T-cell (primary cell): ENCODE measurements at regions not wholly inside any gene's neighbourhood (a gene's known extent, or its start where the extent isn't known, plus 50 kb on each side); places are given as distances from the start of the nearest gene placed in this dataset.

Experiments used
- ATAC-seq, 4 experiments: fragments of 200-7000 bp in 3 of 4; fragments of 150-1000 bp in 1 of 4; cut with Tn5 transposase; replicated peaks in 1 of 4; 1 replicate in 3 of 4; 2 replicates in 1 of 4; pipeline ENCODE4 v1.10.0; 2021; ENCODE audit warnings: moderate library complexity in 3 of 4, mild to moderate bottlenecking in 2 of 4, moderate number of reproducible peaks in 1 of 4
- CTCF ChIA-PET, 2 donors: fragments of 300-600 bp; sonication (Branson Sonifier 250); formaldehyde crosslinking; loops; one replicate each; lab custom pipeline; 2022; ENCODE audit warnings: antibody characterized with exemption in 2 of 2; lab: Charles Lee
- POLR2A ChIA-PET, 2 donors: fragments of 300-600 bp; sonication (Branson Sonifier 250); formaldehyde crosslinking; loops; one replicate each; lab custom pipeline; 2022; ENCODE audit warnings: antibody characterized with exemption in 2 of 2; lab: Charles Lee
- DNase-seq, 35 experiments: peaks; one replicate each; pipeline versions ENCODE4 v3.0.0 to v3.0.0-alpha.2; 2013 to 2023
- H3K27ac ChIP-seq: one replicate; pipeline ENCODE4 v1.5.1; 2013; ENCODE audit warnings: low read length
- H3K27me3 ChIP-seq, 2 experiments: replicated peaks in 1 of 2; 1 replicate in 1 of 2; 2 replicates in 1 of 2; pipeline versions ENCODE4 v1.6.1 to v1.7.0; 2013; ENCODE audit warnings: low read length in 1 of 2, mixed read lengths in 1 of 2; ENCODE audit not compliant: control insufficient read depth in 2 of 2, insufficient read depth in 2 of 2; ENCODE audit errors: extremely low read depth in 1 of 2
- H3K36me3 ChIP-seq, 2 donors: 1 replicate in 1 of 2; 2 replicates in 1 of 2; pipeline versions ENCODE4 v1.6.1 to v1.7.0; 2013; ENCODE audit warnings: low read length in 1 of 2; ENCODE audit not compliant: control insufficient read depth in 2 of 2, insufficient read depth in 1 of 2; ENCODE audit errors: extremely low read depth in 1 of 2
- H3K4me1 ChIP-seq, 2 experiments: 1 replicate in 1 of 2; 2 replicates in 1 of 2; pipeline versions ENCODE4 v1.6.1 to v1.7.0; 2013; ENCODE audit warnings: low read length in 2 of 2, mixed read lengths in 1 of 2; ENCODE audit not compliant: insufficient read depth in 2 of 2, control insufficient read depth in 1 of 2; ENCODE audit errors: extremely low read depth in 1 of 2
- H3K4me3 ChIP-seq, 2 donors: 1 replicate in 1 of 2; 2 replicates in 1 of 2; pipeline versions ENCODE4 v1.5.1 to v1.7.0; 2013; ENCODE audit warnings: mild to moderate bottlenecking in 2 of 2, low read length in 1 of 2, moderate library complexity in 1 of 2; ENCODE audit not compliant: control insufficient read depth in 1 of 2; ENCODE audit errors: extremely low read depth in 1 of 2
- H3K9me3 ChIP-seq: 2 replicates; pipeline ENCODE4 v1.7.0; 2013
- H3K27ac Mint-ChIP-seq, 2 donors: one replicate each; pipeline ENCODE4 v1.8.0; 2020 to 2021; ENCODE audit warnings: mild to moderate bottlenecking in 2 of 2, mixed read lengths in 2 of 2
- H3K27me3 Mint-ChIP-seq, 2 donors: one replicate each; pipeline ENCODE4 v1.8.0; 2021 to 2022; ENCODE audit warnings: mixed read lengths in 2 of 2
- H3K36me3 Mint-ChIP-seq: one replicate; pipeline ENCODE4 v1.8.0; 2021; ENCODE audit warnings: mixed read lengths
- H3K4me1 Mint-ChIP-seq, 3 donors: one replicate each; pipeline ENCODE4 v1.8.0; 2020 to 2022; ENCODE audit warnings: mixed read lengths in 3 of 3, mild to moderate bottlenecking in 1 of 3
- H3K4me3 Mint-ChIP-seq, 3 donors: one replicate each; pipeline ENCODE4 v1.8.0; 2020 to 2022; ENCODE audit warnings: mild to moderate bottlenecking in 3 of 3, mixed read lengths in 3 of 3, moderate library complexity in 3 of 3
- H3K9me3 Mint-ChIP-seq, 3 donors: one replicate each; pipeline ENCODE4 v1.8.0; 2020 to 2022; ENCODE audit warnings: mixed read lengths in 3 of 3
- WGBS: methylation state at CpG from one replicate; pipeline ENCODE4 v1.1.5; 2013; ENCODE audit warnings: missing lambda C conversion rate; ENCODE audit not compliant: insufficient coverage; 5-methylcytosine and 5-hydroxymethylcytosine counted together

- Histone ChIP-seq H3K27me3 (no peaks in the 10 kb centered on the region), H3K9me3 (no peaks in the 10 kb centered on the region), H3K4me1 (no peaks in the 10 kb centered on the region), H3K27ac (no peak overlapping the region), H3K4me3 (no peak overlapping the region), H3K36me3 (no peaks in the 10 kb centered on the region)
- DNase-seq (no peak), ATAC-seq (no peak)
- no peak overlapping the region for H3K4me3 Mint-ChIP-seq
- H3K27me3 Mint-ChIP-seq, result no peaks in the 10 kb centered on the region
- no peaks in the 10 kb centered on the region for H3K4me1 Mint-ChIP-seq
- H3K36me3 Mint-ChIP-seq, result no peaks in the 10 kb centered on the region
- POLR2A ChIA-PET, result no interaction called here
- peaks cover 13 to 22% (median 13%) of the 10 kb centered on the region in 3 donors for H3K9me3 Mint-ChIP-seq
- no peak overlapping the region for H3K27ac Mint-ChIP-seq
- CTCF ChIA-PET, result no interaction called here
- WGBS, result no CpG with 5 or more reads among the region's 2 CpGs
Observed at GRCh38 chr13:65606622-65607021, 1623.5 kb downstream of the PCDH9 start.

- Mint-ChIP-seq H3K27me3 (no peaks in the 10 kb centered on the region), H3K27ac (no peak overlapping the region), H3K4me1 (no peaks in the 10 kb centered on the region), H3K9me3 (peaks cover 13 to 17% (median 13%) of the 10 kb centered on the region in 3 donors), H3K36me3 (no peaks in the 10 kb centered on the region), H3K4me3 (no peak overlapping the region)
- CTCF ChIA-PET, result no interaction called here
- no peak overlapping the region for H3K4me3 ChIP-seq
- no peaks in the 10 kb centered on the region for H3K27me3 ChIP-seq
- ATAC-seq (no peak), DNase-seq (no peak)
- H3K36me3 ChIP-seq, result no peaks in the 10 kb centered on the region
- no peak overlapping the region for H3K27ac ChIP-seq
- H3K4me1 ChIP-seq, result no peaks in the 10 kb centered on the region
- POLR2A ChIA-PET, result no interaction called here
- no peaks in the 10 kb centered on the region for H3K9me3 ChIP-seq
Observed at GRCh38 chr13:65605396-65605795, 1624.7 kb downstream of the PCDH9 start.

- Mint-ChIP-seq H3K9me3 (peaks cover 14 to 18% (median 17%) of the 10 kb centered on the region in 3 donors), H3K27me3 (no peaks in the 10 kb centered on the region), H3K36me3 (no peaks in the 10 kb centered on the region), H3K4me1 (no peaks in the 10 kb centered on the region), H3K27ac (no peak overlapping the region), H3K4me3 (no peak overlapping the region)
- POLR2A ChIA-PET, result no interaction called here
- H3K4me3 ChIP-seq, result no peak overlapping the region
- CTCF ChIA-PET, result no interaction called here
- H3K4me1 ChIP-seq, result no peaks in the 10 kb centered on the region
- no peaks in the 10 kb centered on the region for H3K9me3 ChIP-seq
- no peaks in the 10 kb centered on the region for H3K27me3 ChIP-seq
- no CpG with 5 or more reads among the region's 3 CpGs for WGBS
- H3K27ac ChIP-seq, result no peak overlapping the region
- DNase-seq (no peak), ATAC-seq (no peak)
- no peaks in the 10 kb centered on the region for H3K36me3 ChIP-seq
Observed at GRCh38 chr13:65603160-65603559, 1627.0 kb downstream of the PCDH9 start.

GRCh38 chr13:65601855-65602254 is 1628.3 kb downstream of the PCDH9 start:
- ChIA-PET POLR2A (no interaction called here), CTCF (no interaction called here)

GRCh38 chr13:65600702-65601101 is 1629.4 kb downstream of the PCDH9 start:
- no peaks in the 10 kb centered on the region for H3K36me3 ChIP-seq
- no peak for ATAC-seq
- ChIA-PET POLR2A (no interaction called here), CTCF (no interaction called here)
- no peaks in the 10 kb centered on the region for H3K4me1 ChIP-seq
- no CpG with 5 or more reads among the region's 4 CpGs for WGBS
- Mint-ChIP-seq H3K27ac (no peak overlapping the region), H3K4me1 (no peaks in the 10 kb centered on the region), H3K9me3 (peaks cover 12 to 18% (median 13%) of the 10 kb centered on the region in 3 donors), H3K27me3 (no peaks in the 10 kb centered on the region), H3K4me3 (no peak overlapping the region), H3K36me3 (no peaks in the 10 kb centered on the region)
- H3K27me3 ChIP-seq, result no peaks in the 10 kb centered on the region
- no peaks in the 10 kb centered on the region for H3K9me3 ChIP-seq
- H3K4me3 ChIP-seq, result no peak overlapping the region
- no peak for DNase-seq
- H3K27ac ChIP-seq, result no peak overlapping the region

More at GRCh38 chr13:65601855-65602254, 1628.3 kb downstream of the PCDH9 start:
- Histone ChIP-seq H3K27ac (no peak overlapping the region), H3K27me3 (no peaks in the 10 kb centered on the region), H3K9me3 (no peaks in the 10 kb centered on the region), H3K36me3 (no peaks in the 10 kb centered on the region), H3K4me1 (no peaks in the 10 kb centered on the region), H3K4me3 (no peak overlapping the region)
- Mint-ChIP-seq H3K36me3 (no peaks in the 10 kb centered on the region), H3K4me3 (no peak overlapping the region), H3K27ac (no peak overlapping the region), H3K27me3 (no peaks in the 10 kb centered on the region), H3K4me1 (no peaks in the 10 kb centered on the region), H3K9me3 (peaks cover 12 to 19% (median 13%) of the 10 kb centered on the region in 3 donors)
- ATAC-seq, result no peak
- DNase-seq, result no peak
- WGBS, result no CpG with 5 or more reads among the region's 1 CpG

GRCh38 chr13:65597839-65598818 is 1632.0 kb downstream of the PCDH9 start:
- Histone ChIP-seq H3K27me3 (no peaks in the 10 kb centered on the region), H3K4me3 (no peak overlapping the region), H3K4me1 (no peaks in the 10 kb centered on the region), H3K9me3 (no peaks in the 10 kb centered on the region), H3K36me3 (no peaks in the 10 kb centered on the region), H3K27ac (no peak overlapping the region)
- CTCF ChIA-PET, result no interaction called here
- DNase-seq, result no peak
- no peak overlapping the region for H3K4me3 Mint-ChIP-seq
- POLR2A ChIA-PET, result no interaction called here
- 100% methylated on average over 1 of the region's 1 CpG for WGBS
- no peak overlapping the region for H3K27ac Mint-ChIP-seq
- no peak for ATAC-seq
- H3K4me1 Mint-ChIP-seq, result no peaks in the 10 kb centered on the region
- H3K9me3 Mint-ChIP-seq, result peaks cover 9 to 12% (median 11%) of the 10 kb centered on the region in 3 donors
- no peaks in the 10 kb centered on the region for H3K36me3 Mint-ChIP-seq
- H3K27me3 Mint-ChIP-seq, result no peaks in the 10 kb centered on the region
